Trophoblast cell (in vitro differentiated cells and primary cell): ENCODE measurements at regions not wholly inside any gene's neighbourhood (a gene's known extent, or its start where the extent isn't known, plus 50 kb on each side); places are given as distances from the start of the nearest gene placed in this dataset.
A peak's percentile ranks its signal among the peaks of the same experiment; 100 is the strongest.

ENCODE experiments used
- DNase-seq, 2 donors: peaks; one replicate each; pipeline ENCODE4 v3.0.0-alpha.2; 2016
- H2AFZ ChIP-seq: 2 replicates; pipeline ENCODE4 v1.6.1; 2013; ENCODE audit warnings: low read length, moderate library complexity, mild to moderate bottlenecking; ENCODE audit not compliant: insufficient read depth, poor library complexity
- H2AK5ac ChIP-seq: 2 replicates; pipeline ENCODE4 v1.6.1; 2013; ENCODE audit warnings: mild to moderate bottlenecking, low read length
- H2BK120ac ChIP-seq: 2 replicates; pipeline ENCODE4 v1.6.1; 2013; ENCODE audit warnings: low read length, mild to moderate bottlenecking, moderate library complexity; ENCODE audit not compliant: insufficient read depth, poor library complexity
- H2BK12ac ChIP-seq: 2 replicates; pipeline ENCODE4 v1.6.1; 2013; ENCODE audit warnings: mild to moderate bottlenecking, low read length, moderate library complexity
- H2BK5ac ChIP-seq: 2 replicates; pipeline ENCODE4 v1.6.1; 2013; ENCODE audit warnings: low read length, low read depth, moderate library complexity, mild to moderate bottlenecking; ENCODE audit not compliant: poor library complexity
- H3K14ac ChIP-seq: 2 replicates; pipeline ENCODE4 v1.6.1; 2013; ENCODE audit warnings: mild to moderate bottlenecking, low read length
- H3K18ac ChIP-seq: 2 replicates; pipeline ENCODE4 v1.6.1; 2013; ENCODE audit warnings: mild to moderate bottlenecking, low read length
- H3K23ac ChIP-seq: 2 replicates; pipeline ENCODE4 v1.6.1; 2013; ENCODE audit warnings: low read length
- H3K27ac ChIP-seq: 2 replicates; pipeline ENCODE4 v1.5.1; 2013; ENCODE audit warnings: low read depth, mild to moderate bottlenecking, inconsistent platforms, low read length, moderate library complexity
- H3K27me3 ChIP-seq: 2 replicates; pipeline ENCODE4 v1.6.1; 2013; ENCODE audit warnings: inconsistent platforms, mild to moderate bottlenecking, low read length, moderate library complexity; ENCODE audit not compliant: insufficient read depth
- H3K36me3 ChIP-seq, 2 experiments: 1 replicate in 1 of 2; 2 replicates in 1 of 2; pipeline ENCODE4 v1.6.1; 2013; ENCODE audit warnings: low read length in 2 of 2, mild to moderate bottlenecking in 2 of 2, moderate library complexity in 1 of 2; ENCODE audit not compliant: insufficient read depth in 2 of 2, control insufficient read depth in 1 of 2
- H3K4ac ChIP-seq: 2 replicates; pipeline ENCODE4 v1.6.1; 2013; ENCODE audit warnings: low read depth, mild to moderate bottlenecking, low read length, moderate library complexity
- H3K4me1 ChIP-seq, 2 experiments: 1 replicate in 1 of 2; 2 replicates in 1 of 2; pipeline ENCODE4 v1.6.1; 2013; ENCODE audit warnings: low read length in 2 of 2, mild to moderate bottlenecking in 2 of 2, moderate library complexity in 1 of 2; ENCODE audit not compliant: insufficient read depth in 2 of 2, control insufficient read depth in 1 of 2
- H3K4me2 ChIP-seq: 2 replicates; pipeline ENCODE4 v1.6.1; 2013; ENCODE audit warnings: inconsistent platforms, mild to moderate bottlenecking, low read length, moderate library complexity
- H3K4me3 ChIP-seq: 2 replicates; pipeline ENCODE4 v1.5.1; 2013; ENCODE audit warnings: mild to moderate bottlenecking, low read depth, low read length, inconsistent platforms
- H3K79me1 ChIP-seq: one replicate; pipeline ENCODE4 v1.6.1; 2013; ENCODE audit warnings: low read length
- H3K79me2 ChIP-seq: 2 replicates; pipeline ENCODE4 v1.6.1; 2013; ENCODE audit warnings: low read length, mild to moderate bottlenecking; ENCODE audit not compliant: control insufficient read depth, insufficient read depth, poor library complexity
- H3K9ac ChIP-seq: 2 replicates; pipeline ENCODE4 v1.6.1; 2013; ENCODE audit warnings: mild to moderate bottlenecking, low read length
- H3K9me3 ChIP-seq: 2 replicates; pipeline ENCODE4 v1.6.1; 2013; ENCODE audit warnings: low read depth, mild to moderate bottlenecking, control low read depth, inconsistent platforms, low read length; ENCODE audit not compliant: insufficient read depth
- H4K12ac ChIP-seq: 2 replicates; pipeline ENCODE4 v1.6.1; 2013; ENCODE audit warnings: low read depth, mild to moderate bottlenecking, low read length, moderate library complexity
- H4K8ac ChIP-seq: 2 replicates; pipeline ENCODE4 v1.6.1; 2013; ENCODE audit warnings: low read depth, mild to moderate bottlenecking, low read length, moderate library complexity
- H4K91ac ChIP-seq: one replicate; pipeline ENCODE4 v1.6.1; 2013; ENCODE audit warnings: low read depth, mild to moderate bottlenecking, low read length, moderate library complexity
- WGBS: extraction: QIAGEN DNeasy Blood & Tissue Kit; methylation state at CpG from one replicate; pipeline ENCODE4 v1.1.7; 2013; ENCODE audit warnings: missing lambda C conversion rate; ENCODE audit not compliant: insufficient read length, insufficient coverage; ENCODE audit errors: extremely low coverage; 5-methylcytosine and 5-hydroxymethylcytosine counted together

GRCh38 chr7:97285348-97285747, 167.8 kb downstream of the SDHAF3 start:
- Histone ChIP-seq H2BK120ac (no peak overlapping the region), H3K23ac (no peak overlapping the region), H3K4ac (no peak overlapping the region), H2AFZ (no peak overlapping the region), H4K12ac (no peak overlapping the region), H3K27me3 (no peaks in the 10 kb centered on the region), H3K36me3 (no peaks in the 10 kb centered on the region), H4K91ac (no peak overlapping the region), H3K18ac (no peak overlapping the region), H3K4me2 (no peak overlapping the region), H3K4me1 (no peaks in the 10 kb centered on the region), H4K8ac (no peak overlapping the region), H2AK5ac (no peak overlapping the region), H3K9me3 (no peaks in the 10 kb centered on the region), H3K79me2 (no peaks in the 10 kb centered on the region), H3K27ac (no peak overlapping the region), H3K14ac (no peak overlapping the region), H2BK5ac (no peak overlapping the region), H3K9ac (no peak overlapping the region), H3K4me3 (no peak overlapping the region), H2BK12ac (no peak overlapping the region), H3K79me1 (no peaks in the 10 kb centered on the region)
- no CpG with 5 or more reads among the region's 2 CpGs for WGBS
- no peak for DNase-seq

DNA sequence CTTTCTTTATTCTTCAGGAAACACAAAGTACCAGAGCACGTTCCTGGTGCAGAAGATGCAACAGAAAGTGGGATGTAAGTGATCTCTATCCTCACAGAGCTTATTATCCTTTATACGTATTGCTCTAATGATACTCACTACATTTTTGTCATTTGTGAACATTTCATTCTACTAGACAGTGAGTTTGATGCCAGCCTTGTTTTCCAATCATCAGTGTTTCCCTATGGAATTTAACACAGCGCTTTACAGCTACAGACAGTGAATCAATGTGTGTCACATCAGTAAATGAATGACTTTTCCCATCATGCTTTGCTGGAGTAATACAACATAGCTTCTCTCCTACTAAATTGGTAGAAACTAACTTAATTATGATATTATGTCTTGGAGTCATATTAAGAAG, 175.5 kb downstream of the SDHAF3 start:
- Histone ChIP-seq H2BK12ac (no peak overlapping the region), H2BK120ac (no peak overlapping the region), H2AK5ac (no peak overlapping the region), H3K4me2 (no peak overlapping the region), H3K14ac (no peak overlapping the region), H3K9ac (no peak overlapping the region), H3K27ac (no peak overlapping the region), H3K27me3 (no peaks in the 10 kb centered on the region), H4K8ac (no peak overlapping the region), H4K91ac (no peak overlapping the region), H3K36me3 (no peaks in the 10 kb centered on the region), H2AFZ (no peak overlapping the region), H3K23ac (no peak overlapping the region), H3K18ac (no peak overlapping the region), H3K4ac (no peak overlapping the region), H2BK5ac (no peak overlapping the region), H4K12ac (no peak overlapping the region), H3K4me3 (no peak overlapping the region), H3K9me3 (no peaks in the 10 kb centered on the region), H3K79me1 (no peaks in the 10 kb centered on the region), H3K79me2 (no peaks in the 10 kb centered on the region), H3K4me1 (no peaks in the 10 kb centered on the region)
- no peak for DNase-seq
- WGBS: no CpG with 5 or more reads among the region's 3 CpGs

GRCh38 chr7:97298561-97298960, 181.1 kb downstream of the SDHAF3 start:
- Histone ChIP-seq H3K4ac (no peak overlapping the region), H3K9ac (no peak overlapping the region), H4K8ac (no peak overlapping the region), H3K79me1 (no peaks in the 10 kb centered on the region), H4K12ac (no peak overlapping the region), H3K9me3 (no peaks in the 10 kb centered on the region), H3K18ac (no peak overlapping the region), H3K14ac (no peak overlapping the region), H2BK12ac (no peak overlapping the region), H2AFZ (no peak overlapping the region), H3K36me3 (no peaks in the 10 kb centered on the region), H2AK5ac (no peak overlapping the region), H3K27me3 (no peaks in the 10 kb centered on the region), H2BK5ac (no peak overlapping the region), H3K4me3 (no peak overlapping the region), H4K91ac (no peak overlapping the region), H3K79me2 (no peaks in the 10 kb centered on the region), H3K23ac (no peak overlapping the region), H3K4me2 (no peak overlapping the region), H3K4me1 (no peaks in the 10 kb centered on the region), H2BK120ac (no peak overlapping the region), H3K27ac (no peak overlapping the region)
- WGBS: no CpG with 5 or more reads among the region's 2 CpGs
- DNase-seq: peak in 1 of 2 donors; percentile 10

- Histone ChIP-seq H3K79me2 (no peaks in the 10 kb centered on the region), H2BK5ac (no peak overlapping the region), H2AFZ (no peak overlapping the region), H3K9ac (no peak overlapping the region), H3K36me3 (no peaks in the 10 kb centered on the region), H3K79me1 (no peaks in the 10 kb centered on the region), H3K27me3 (no peaks in the 10 kb centered on the region), H2BK120ac (no peak overlapping the region), H3K9me3 (no peaks in the 10 kb centered on the region), H4K12ac (no peak overlapping the region), H3K4me1 (no peaks in the 10 kb centered on the region), H2AK5ac (no peak overlapping the region), H4K8ac (no peak overlapping the region), H3K23ac (no peak overlapping the region), H3K4me3 (no peak overlapping the region), H3K18ac (no peak overlapping the region), H2BK12ac (no peak overlapping the region), H4K91ac (no peak overlapping the region), H3K27ac (no peak overlapping the region), H3K4ac (no peak overlapping the region), H3K4me2 (no peak overlapping the region), H3K14ac (no peak overlapping the region)
- DNase-seq: no peak
- 100% methylated on average over 1 of the region's 8 CpGs for WGBS
Measured at GRCh38 chr7:97305589-97305988, 188.1 kb downstream of the SDHAF3 start.
